ENCODE measurements at regions not wholly inside any gene's neighbourhood (a gene's known extent, or its start where the extent isn't known, plus 50 kb on each side); places are given as distances from the start of the nearest gene placed in this dataset.

DNA sequence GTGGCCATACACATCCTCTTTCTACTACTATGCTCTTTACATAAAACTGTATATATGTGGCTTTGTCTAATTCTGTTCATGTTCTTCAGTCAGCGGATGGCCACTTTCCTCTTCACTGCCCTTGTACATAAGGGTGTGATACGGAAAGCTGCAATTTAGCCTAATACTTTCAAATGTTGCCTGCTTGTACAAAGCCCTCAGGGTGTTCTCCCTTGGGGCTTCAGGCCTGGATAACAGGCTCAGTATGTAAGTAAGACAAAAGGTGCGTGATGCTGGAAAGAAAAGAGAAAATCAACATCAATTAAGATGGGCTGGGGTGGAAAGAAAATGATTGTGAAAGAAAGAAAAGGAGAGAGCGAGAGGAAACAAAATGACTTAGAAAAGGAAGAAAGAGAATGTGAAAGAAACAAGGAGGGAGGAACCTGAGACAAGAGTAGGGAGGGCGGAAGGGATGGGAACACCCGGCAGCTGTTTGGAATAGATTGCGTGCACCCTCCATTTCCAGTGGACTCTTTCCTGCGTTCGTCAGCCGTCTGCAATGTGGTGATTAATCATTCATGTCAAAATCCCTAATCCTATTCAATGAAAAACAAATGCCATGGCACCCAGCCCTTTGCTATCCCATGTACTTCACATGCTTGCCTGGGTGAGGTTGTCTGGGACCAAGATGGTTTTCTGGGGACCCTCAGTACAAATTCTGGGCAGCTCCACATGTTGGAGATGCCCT is 553.6 kb downstream of the NUF2 start:
- ATAC-seq (peak; percentile 58), DNase-seq (peak in 1 of 3 donors; percentile 21)
- no peaks in the 10 kb centered on the region for H3K4me1 ChIP-seq (ENCODE audit: low read depth)
- no peak overlapping the region for H3K4me3 ChIP-seq
- H3K36me3 ChIP-seq (ENCODE audit: low read depth): no peaks in the 10 kb centered on the region
- TF ChIP-seq, protein P1, sequence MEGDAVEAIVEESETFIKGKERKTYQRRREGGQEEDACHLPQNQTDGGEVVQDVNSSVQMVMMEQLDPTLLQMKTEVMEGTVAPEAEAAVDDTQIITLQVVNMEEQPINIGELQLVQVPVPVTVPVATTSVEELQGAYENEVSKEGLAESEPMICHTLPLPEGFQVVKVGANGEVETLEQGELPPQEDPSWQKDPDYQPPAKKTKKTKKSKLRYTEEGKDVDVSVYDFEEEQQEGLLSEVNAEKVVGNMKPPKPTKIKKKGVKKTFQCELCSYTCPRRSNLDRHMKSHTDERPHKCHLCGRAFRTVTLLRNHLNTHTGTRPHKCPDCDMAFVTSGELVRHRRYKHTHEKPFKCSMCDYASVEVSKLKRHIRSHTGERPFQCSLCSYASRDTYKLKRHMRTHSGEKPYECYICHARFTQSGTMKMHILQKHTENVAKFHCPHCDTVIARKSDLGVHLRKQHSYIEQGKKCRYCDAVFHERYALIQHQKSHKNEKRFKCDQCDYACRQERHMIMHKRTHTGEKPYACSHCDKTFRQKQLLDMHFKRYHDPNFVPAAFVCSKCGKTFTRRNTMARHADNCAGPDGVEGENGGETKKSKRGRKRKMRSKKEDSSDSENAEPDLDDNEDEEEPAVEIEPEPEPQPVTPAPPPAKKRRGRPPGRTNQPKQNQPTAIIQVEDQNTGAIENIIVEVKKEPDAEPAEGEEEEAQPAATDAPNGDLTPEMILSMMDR (IDR thresholded peaks at IDR 0.05): no peak
- intact Hi-C loops (cut with DNase I, micrococcal nuclease): no loop called here
- no peaks in the 10 kb centered on the region for H3K9me3 ChIP-seq

DNA sequence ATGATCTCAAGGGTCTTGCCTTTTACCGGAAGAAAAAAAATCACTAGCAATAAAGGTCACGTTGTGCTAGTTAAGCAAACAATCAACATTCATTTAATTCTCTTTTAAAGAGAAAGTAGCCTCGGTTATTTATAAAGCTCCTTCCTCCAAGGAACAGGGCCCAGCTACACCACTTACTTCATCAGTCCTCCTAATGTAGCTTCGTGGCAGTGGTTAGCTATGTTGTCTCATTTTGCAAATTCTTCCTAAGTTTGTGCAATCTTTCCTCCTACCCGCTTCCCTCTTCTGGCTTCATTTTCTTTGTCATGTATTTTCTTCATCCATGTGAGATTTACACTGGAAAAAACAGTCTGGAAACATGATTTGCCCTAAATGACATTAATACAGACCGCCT is 554.2 kb downstream of the NUF2 start:
- TF ChIP-seq, protein P1 (IDR thresholded peaks at IDR 0.05): no peak
- no peaks in the 10 kb centered on the region for H3K4me1 ChIP-seq (ENCODE audit: low read depth)
- ATAC-seq: peak; percentile 36

DNA sequence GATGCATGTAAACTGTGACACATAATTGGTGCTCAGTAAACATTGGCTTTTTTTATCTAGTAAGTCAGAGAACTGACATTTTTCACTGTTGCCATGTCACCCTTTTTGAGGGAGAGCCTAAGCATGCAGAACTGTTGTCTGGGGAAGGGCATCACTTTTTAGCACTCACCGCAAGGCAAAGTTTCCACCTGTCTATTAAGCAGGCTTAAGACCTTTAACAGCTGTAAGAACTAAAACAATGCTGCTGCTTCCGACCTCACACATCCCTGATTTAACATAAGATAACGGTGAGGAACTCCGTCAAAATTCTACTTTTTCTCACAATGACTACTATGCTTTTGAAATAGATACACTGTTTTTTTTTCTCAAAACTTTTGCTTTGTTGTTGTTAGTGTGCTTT is 554.8 kb downstream of the NUF2 start:
- Histone ChIP-seq H3K36me3 (ENCODE audit: low read depth) (no peaks in the 10 kb centered on the region), H3K4me3 (no peak overlapping the region), H3K4me1 (ENCODE audit: low read depth) (no peaks in the 10 kb centered on the region), H3K9me3 (no peaks in the 10 kb centered on the region)
- TF ChIP-seq, protein P1 (IDR thresholded peaks at IDR 0.05): no peak
- DNase-seq (no peak), ATAC-seq (no peak)
- intact Hi-C loops (cut with DNase I, micrococcal nuclease): no loop called here

More for the DNA sequence above, 554.2 kb downstream of the NUF2 start:
- no peak for DNase-seq
- intact Hi-C loops (cut with DNase I, micrococcal nuclease): no loop called here
- Histone ChIP-seq H3K9me3 (no peaks in the 10 kb centered on the region), H3K4me3 (no peak overlapping the region), H3K36me3 (ENCODE audit: low read depth) (no peaks in the 10 kb centered on the region)

DNA sequence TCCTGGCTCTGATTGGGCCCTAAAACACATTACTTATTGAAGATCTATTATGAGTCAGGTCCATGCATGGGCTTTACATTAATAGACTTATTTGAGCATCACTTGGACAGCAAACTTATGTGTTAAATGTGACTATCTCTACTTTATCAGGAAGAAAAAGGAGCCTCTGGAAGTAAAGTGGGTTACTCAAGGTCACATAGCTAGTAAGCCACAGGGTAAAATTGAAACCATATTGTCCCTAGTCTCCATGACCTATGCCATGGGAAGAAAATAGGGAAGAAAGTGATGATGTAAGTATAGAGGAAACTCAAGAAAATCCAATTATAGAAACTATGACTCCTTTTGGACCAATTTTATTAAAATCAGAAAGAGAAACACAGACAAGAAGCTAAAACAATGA is 555.3 kb downstream of the NUF2 start:
- ATAC-seq (no peak), DNase-seq (no peak)
- no peaks in the 10 kb centered on the region for H3K36me3 ChIP-seq (ENCODE audit: low read depth)
- H3K4me3 ChIP-seq: no peak overlapping the region
- intact Hi-C loops (cut with DNase I, micrococcal nuclease): no loop called here
- H3K9me3 ChIP-seq: no peaks in the 10 kb centered on the region
- H3K4me1 ChIP-seq (ENCODE audit: low read depth): no peaks in the 10 kb centered on the region
- TF ChIP-seq, protein P1 (IDR thresholded peaks at IDR 0.05): no peak

DNA sequence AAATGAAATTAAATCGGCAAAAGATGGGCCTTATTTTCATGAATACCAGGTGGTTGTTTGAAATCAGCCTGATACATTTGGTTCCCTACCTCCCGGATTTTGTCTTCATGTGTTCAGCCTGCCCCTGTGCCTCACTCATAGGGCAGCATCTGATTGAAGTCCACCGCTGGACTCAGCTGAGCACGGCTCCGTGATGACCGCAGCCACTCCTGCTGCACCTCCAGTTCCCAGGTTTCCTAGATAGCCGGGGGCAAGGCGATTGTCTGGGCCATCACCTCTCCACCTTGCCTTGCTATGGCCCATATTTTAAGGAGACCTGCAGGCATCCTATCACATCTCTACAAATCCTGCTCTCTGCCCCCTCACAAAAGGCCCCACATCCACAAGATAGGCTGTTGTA is 563.8 kb downstream of the NUF2 start:
- H3K9me3 ChIP-seq: no peaks in the 10 kb centered on the region
- no peaks in the 10 kb centered on the region for H3K36me3 ChIP-seq (ENCODE audit: low read depth)
- no peaks in the 10 kb centered on the region for H3K4me1 ChIP-seq (ENCODE audit: low read depth)
- H3K4me3 ChIP-seq: no peak overlapping the region
- TF ChIP-seq, protein P1 (IDR thresholded peaks at IDR 0.05): no peak
- intact Hi-C loops (cut with DNase I, micrococcal nuclease): no loop called here
- ATAC-seq: no peak
- DNase-seq: no peak

DNA sequence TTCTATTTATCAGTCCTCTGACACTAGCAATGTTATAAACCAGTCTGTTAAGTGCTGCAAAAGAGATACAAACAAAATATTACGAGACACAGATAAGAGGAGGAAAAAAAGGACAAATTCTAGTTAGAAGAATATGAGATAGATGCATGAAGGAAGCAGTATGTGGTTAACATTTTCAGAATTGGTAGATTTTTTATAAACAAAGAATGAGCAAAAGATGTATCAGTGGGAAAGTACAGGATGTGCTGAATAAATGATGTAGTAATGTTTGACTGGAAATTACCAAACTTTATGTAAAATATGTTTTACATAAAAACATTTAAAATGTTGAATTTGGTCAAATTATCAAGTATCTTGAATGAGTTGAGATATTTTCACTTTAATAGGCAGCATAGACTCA is 574.2 kb downstream of the NUF2 start:
- Histone ChIP-seq H3K36me3 (ENCODE audit: low read depth) (no peaks in the 10 kb centered on the region), H3K4me1 (ENCODE audit: low read depth) (no peaks in the 10 kb centered on the region), H3K9me3 (no peaks in the 10 kb centered on the region), H3K4me3 (no peak overlapping the region)
- intact Hi-C loops (cut with DNase I, micrococcal nuclease): no loop called here
- DNase-seq (no peak), ATAC-seq (no peak)
- TF ChIP-seq, protein P1 (IDR thresholded peaks at IDR 0.05): no peak
